ENCODE measurements at regions not wholly inside any gene's neighbourhood (a gene's known extent, or its start where the extent isn't known, plus 50 kb on each side); places are given as distances from the start of the nearest gene placed in this dataset.

DNA sequence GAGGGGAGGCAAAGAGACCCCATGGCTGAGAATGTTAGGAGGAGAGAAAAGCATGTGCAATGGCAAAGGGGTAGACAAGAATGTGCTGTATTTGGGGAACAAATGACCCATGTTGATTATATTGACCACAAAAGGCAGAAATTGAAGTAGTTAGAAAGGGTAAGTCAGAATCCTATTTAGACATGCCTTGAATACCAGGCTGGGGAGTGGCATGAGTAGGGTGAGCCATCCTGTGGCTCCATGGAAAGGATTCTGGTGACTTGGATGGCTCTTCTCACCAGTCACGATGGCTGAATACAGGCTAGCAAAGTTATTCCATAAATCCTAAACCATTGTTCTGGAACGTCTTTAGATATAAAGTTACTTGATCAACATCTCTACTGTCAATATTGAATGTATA, 73.4 kb upstream of the MEF2C start:
- TF ChIP-seq POLR2A (IDR thresholded peaks at IDR 0.05) = no peak
- TF ChIP-seq, protein P1, sequence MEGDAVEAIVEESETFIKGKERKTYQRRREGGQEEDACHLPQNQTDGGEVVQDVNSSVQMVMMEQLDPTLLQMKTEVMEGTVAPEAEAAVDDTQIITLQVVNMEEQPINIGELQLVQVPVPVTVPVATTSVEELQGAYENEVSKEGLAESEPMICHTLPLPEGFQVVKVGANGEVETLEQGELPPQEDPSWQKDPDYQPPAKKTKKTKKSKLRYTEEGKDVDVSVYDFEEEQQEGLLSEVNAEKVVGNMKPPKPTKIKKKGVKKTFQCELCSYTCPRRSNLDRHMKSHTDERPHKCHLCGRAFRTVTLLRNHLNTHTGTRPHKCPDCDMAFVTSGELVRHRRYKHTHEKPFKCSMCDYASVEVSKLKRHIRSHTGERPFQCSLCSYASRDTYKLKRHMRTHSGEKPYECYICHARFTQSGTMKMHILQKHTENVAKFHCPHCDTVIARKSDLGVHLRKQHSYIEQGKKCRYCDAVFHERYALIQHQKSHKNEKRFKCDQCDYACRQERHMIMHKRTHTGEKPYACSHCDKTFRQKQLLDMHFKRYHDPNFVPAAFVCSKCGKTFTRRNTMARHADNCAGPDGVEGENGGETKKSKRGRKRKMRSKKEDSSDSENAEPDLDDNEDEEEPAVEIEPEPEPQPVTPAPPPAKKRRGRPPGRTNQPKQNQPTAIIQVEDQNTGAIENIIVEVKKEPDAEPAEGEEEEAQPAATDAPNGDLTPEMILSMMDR (IDR thresholded peaks at IDR 0.05) = no peak
- no peak for TF ChIP-seq POLR2AphosphoS5 (IDR thresholded peaks at IDR 0.05; ENCODE audit: insufficient read depth in 1 of 2, low read depth in 1 of 2)
- no peaks in the 10 kb centered on the region for H3K27me3 ChIP-seq

GRCh38 chr5:88955403-88955802, 72.4 kb upstream of the MEF2C start:
- Histone ChIP-seq H3K27me3 (no peaks in the 10 kb centered on the region), H3K36me3 (no peaks in the 10 kb centered on the region), H3K27ac (no peak overlapping the region), H3K9me3 (no peaks in the 10 kb centered on the region), H3K4me3 (no peak overlapping the region), H3K4me1 (no peaks in the 10 kb centered on the region)
- DNase-seq (ENCODE audit: extremely low spot score in 2 of 2) = no peak
- TF ChIP-seq POLR2AphosphoS5 (IDR thresholded peaks at IDR 0.05; ENCODE audit: insufficient read depth in 1 of 2, low read depth in 1 of 2) (no peak), POLR2A (IDR thresholded peaks at IDR 0.05) (no peak)
- TF ChIP-seq, protein P1 (IDR thresholded peaks at IDR 0.05) = no peak
- intact Hi-C loops (cut with DNase I) = no loop called here

More for the DNA sequence above, 73.4 kb upstream of the MEF2C start:
- no peak overlapping the region for H3K4me3 ChIP-seq
- H3K36me3 ChIP-seq = no peaks in the 10 kb centered on the region
- DNase-seq (ENCODE audit: extremely low spot score in 2 of 2) = no peak
- intact Hi-C loops (cut with DNase I) = no loop called here
- no peak overlapping the region for H3K27ac ChIP-seq
- no peaks in the 10 kb centered on the region for H3K4me1 ChIP-seq
- no peaks in the 10 kb centered on the region for H3K9me3 ChIP-seq

- TF ChIP-seq POLR2A (IDR thresholded peaks at IDR 0.05) = no peak
- TF ChIP-seq POLR2AphosphoS5 (IDR thresholded peaks at IDR 0.05; ENCODE audit: insufficient read depth in 1 of 2, low read depth in 1 of 2) = no peak
- TF ChIP-seq, protein P1 (IDR thresholded peaks at IDR 0.05) = no peak
- no peak overlapping the region for H3K27ac ChIP-seq
- no peaks in the 10 kb centered on the region for H3K4me1 ChIP-seq
- H3K9me3 ChIP-seq = no peaks in the 10 kb centered on the region
- no peak for DNase-seq (ENCODE audit: extremely low spot score in 2 of 2)
- H3K4me3 ChIP-seq = no peak overlapping the region
- intact Hi-C loops (cut with DNase I) = no loop called here
- no peaks in the 10 kb centered on the region for H3K27me3 ChIP-seq
- no peaks in the 10 kb centered on the region for H3K36me3 ChIP-seq
Measured at GRCh38 chr5:88954511-88954910, 71.5 kb upstream of the MEF2C start.

DNA sequence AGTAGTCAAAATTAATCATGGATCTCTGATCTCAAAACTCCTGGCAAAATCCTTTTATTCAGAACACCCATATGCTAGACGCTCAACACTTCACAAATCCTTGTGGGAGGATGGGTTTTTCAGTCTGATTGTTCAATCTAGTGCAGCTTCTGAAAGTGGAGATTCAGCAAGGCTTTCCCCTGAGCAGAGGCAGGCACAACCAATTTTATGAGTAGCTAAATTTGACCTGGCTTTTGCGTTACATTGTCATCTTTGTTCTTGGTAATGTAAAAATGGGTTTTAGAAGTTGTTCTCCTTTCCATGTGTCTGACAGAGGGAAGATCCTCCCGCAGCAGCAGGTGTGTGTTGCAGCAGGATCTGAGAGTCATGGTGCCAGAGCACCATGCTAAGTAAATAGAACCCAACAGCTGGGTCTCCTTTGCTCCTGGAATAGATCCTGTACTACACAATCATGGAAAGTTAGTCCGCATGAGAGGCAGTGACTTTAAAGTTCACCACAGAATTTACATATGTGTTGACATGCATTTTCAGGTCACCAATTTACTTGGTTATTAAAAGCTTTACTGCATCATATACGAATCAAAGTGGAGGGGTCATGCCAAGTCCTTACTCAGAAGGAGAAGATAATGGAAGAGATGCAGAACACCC, 70.1 kb upstream of the MEF2C start:
- no peak overlapping the region for H3K4me3 ChIP-seq
- no peak for DNase-seq (ENCODE audit: extremely low spot score in 2 of 2)
- no peaks in the 10 kb centered on the region for H3K36me3 ChIP-seq
- H3K27ac ChIP-seq = no peak overlapping the region
- H3K9me3 ChIP-seq = no peaks in the 10 kb centered on the region
- H3K27me3 ChIP-seq = no peaks in the 10 kb centered on the region
- no peaks in the 10 kb centered on the region for H3K4me1 ChIP-seq
- TF ChIP-seq, protein P1 (IDR thresholded peaks at IDR 0.05) = no peak
- TF ChIP-seq POLR2A (IDR thresholded peaks at IDR 0.05) (no peak), POLR2AphosphoS5 (IDR thresholded peaks at IDR 0.05; ENCODE audit: insufficient read depth in 1 of 2, low read depth in 1 of 2) (no peak)
- intact Hi-C loops (cut with DNase I) = no loop called here

- H3K4me1 ChIP-seq = no peaks in the 10 kb centered on the region
- no peak overlapping the region for H3K4me3 ChIP-seq
- intact Hi-C loops (cut with DNase I) = no loop called here
Measured at GRCh38 chr5:88952344-88952743, 69.4 kb upstream of the MEF2C start.

More at GRCh38 chr5:88952344-88952743, 69.4 kb upstream of the MEF2C start:
- no peak for TF ChIP-seq POLR2A (IDR thresholded peaks at IDR 0.05)
- TF ChIP-seq, protein P1 (IDR thresholded peaks at IDR 0.05) = no peak
- no peak for TF ChIP-seq POLR2AphosphoS5 (IDR thresholded peaks at IDR 0.05; ENCODE audit: insufficient read depth in 1 of 2, low read depth in 1 of 2)
- H3K9me3 ChIP-seq = no peaks in the 10 kb centered on the region
- no peaks in the 10 kb centered on the region for H3K27me3 ChIP-seq
- no peaks in the 10 kb centered on the region for H3K36me3 ChIP-seq
- no peak overlapping the region for H3K27ac ChIP-seq
- DNase-seq (ENCODE audit: extremely low spot score in 2 of 2) = no peak
